Glomerular visceral epithelial cell (primary cell): ENCODE measurements at regions not wholly inside any gene's neighbourhood (a gene's known extent, or its start where the extent isn't known, plus 50 kb on each side); places are given as distances from the start of the nearest gene placed in this dataset.
"Not testable (repeated sequence)": the region's sequence is repeated elsewhere in the genome, so short reads cannot be mapped to it uniquely, and the experiment has no call there.

Source experiments
- DNase-seq: peaks from one replicate; pipeline ENCODE4 v3.0.0-alpha.2; 2016; ENCODE audit errors: extremely low spot score

GRCh38 chr14:35944847-35945246 is 118.7 kb downstream of the BRMS1L start:
- DNase-seq, result peak; percentile 16

GRCh38 chr14:35940291-35940690 is 114.2 kb downstream of the BRMS1L start:
- no peak for DNase-seq

GRCh38 chr14:35938770-35939169 is 112.6 kb downstream of the BRMS1L start:
- no peak for DNase-seq

- DNase-seq, result no peak
Observed at GRCh38 chr14:35934499-35934898, 108.4 kb downstream of the BRMS1L start.

- no peak for DNase-seq
Observed at GRCh38 chr14:35932659-35933159, 106.6 kb downstream of the BRMS1L start.

- DNase-seq, result no peak
Observed at GRCh38 chr14:35932136-35932535, 106.0 kb downstream of the BRMS1L start.

- no peak for DNase-seq
Observed at GRCh38 chr14:35931346-35931745, 105.2 kb downstream of the BRMS1L start.

GRCh38 chr14:35929186-35929585 is 103.0 kb downstream of the BRMS1L start:
- DNase-seq, result no peak

GRCh38 chr14:35927727-35928126 is 101.6 kb downstream of the BRMS1L start:
- DNase-seq, result no peak

GRCh38 chr14:35925319-35925718 is 99.2 kb downstream of the BRMS1L start:
- no peak for DNase-seq

GRCh38 chr14:35922590-35922989 is 96.5 kb downstream of the BRMS1L start:
- DNase-seq, result not testable (repeated sequence)

- no peak for DNase-seq
Observed at GRCh38 chr14:35921745-35922144, 95.6 kb downstream of the BRMS1L start.
